GM12878 (cell line): ENCODE measurements at regions not wholly inside any gene's neighbourhood (a gene's known extent, or its start where the extent isn't known, plus 50 kb on each side); places are given as distances from the start of the nearest gene placed in this dataset.

Experiments used
- ATAC-seq: fragments of 200-7000 bp; cut with Tn5 transposase; 3 replicates; pipeline ENCODE4 v1.9.1; 2020; ENCODE audit warnings: mild to moderate bottlenecking, moderate library complexity
- BruUV-seq: library from RNA; stranded (reverse); fragments of 400-500 nt; replicated peaks from 2 replicates; lab custom pipeline; 2021; lab: Mats Ljungman, UMichigan
- CTCF ChIA-PET: fragments of 300-600 bp; sonication (Branson Sonifier 250); formaldehyde crosslinking; extraction: SDS; loops from one replicate; lab custom pipeline; 2021; ENCODE audit warnings: inconsistent platforms; lab: Yijun Ruan, JAX
- POLR2A ChIA-PET: fragments of 350-600 bp; formaldehyde crosslinking; extraction: SDS; loops from one replicate; lab custom pipeline; 2021; ENCODE audit warnings: inconsistent platforms; lab: Charles Lee
- RAD21 ChIA-PET: fragments of 300-600 bp; sonication (Branson Sonifier 250); formaldehyde crosslinking; loops from one replicate; lab custom pipeline; 2023; ENCODE audit warnings: antibody characterized with exemption; ENCODE audit not compliant: unreplicated experiment; lab: Charles Lee
- SMC1A ChIA-PET: fragments of 300-600 bp; sonication (Branson Sonifier 250); formaldehyde crosslinking; loops from one replicate; lab custom pipeline; 2023; ENCODE audit not compliant: unreplicated experiment, uncharacterized antibody; lab: Charles Lee
- DNase-seq: peaks from one replicate; pipeline ENCODE4 v3.0.0-alpha.2; 2011; ENCODE audit warnings: low read depth, low spot score
- FAIRE-seq: peaks from 3 replicates; lab custom pipeline; 2011; peaks lifted over from hg19 to GRCh38; lab: Jason Lieb, UNC
- H2AFZ ChIP-seq: 2 replicates; pipeline ENCODE4 v1.6.0; 2011; ENCODE audit warnings: low read depth, low read length, control low read depth; ENCODE audit not compliant: control insufficient read depth
- H3K27ac ChIP-seq: 2 replicates; pipeline ENCODE4 v1.5.1; 2011; ENCODE audit warnings: control low read depth; ENCODE audit not compliant: control insufficient read depth, insufficient read depth
- H3K27me3 ChIP-seq, 2 experiments: replicated peaks in 1 of 2; 2 replicates each; pipeline versions ENCODE4 v1.6.0 to v1.6.1; 2011; ENCODE audit warnings: low read length in 1 of 2; ENCODE audit not compliant: control insufficient read depth in 2 of 2, insufficient read depth in 2 of 2
- H3K36me3 ChIP-seq, 2 experiments: 2 replicates each; pipeline ENCODE4 v1.5.1; 2011; ENCODE audit warnings: low read length in 1 of 2; ENCODE audit not compliant: control insufficient read depth in 2 of 2, insufficient read depth in 2 of 2
- H3K4me1 ChIP-seq: 2 replicates; pipeline ENCODE4 v1.6.1; 2011; ENCODE audit warnings: mild to moderate bottlenecking, low read length, moderate library complexity, mixed read lengths; ENCODE audit not compliant: control insufficient read depth, insufficient read depth
- H3K4me2 ChIP-seq: 2 replicates; pipeline ENCODE4 v1.6.0; 2011; ENCODE audit warnings: control low read depth; ENCODE audit not compliant: control insufficient read depth, insufficient read depth
- H3K4me3 ChIP-seq: fragments of 200-600 bp; sonication (generic); 2 replicates; pipeline ENCODE4 v1.5.1; 2016
- H3K79me2 ChIP-seq: 2 replicates; pipeline ENCODE4 v1.6.0; 2011; ENCODE audit warnings: low read length; ENCODE audit not compliant: control insufficient read depth, insufficient read depth
- H3K9ac ChIP-seq: 2 replicates; pipeline ENCODE4 v1.8.0; 2011; ENCODE audit warnings: low read length, control low read depth, mixed read lengths; ENCODE audit not compliant: control insufficient read depth, insufficient read depth
- H3K9me3 ChIP-seq: replicated peaks from 3 replicates; pipeline ENCODE4 v1.5.1; 2011; ENCODE audit warnings: mild to moderate bottlenecking, low read length; ENCODE audit not compliant: control insufficient read depth, insufficient read depth
- H4K20me1 ChIP-seq: 2 replicates; pipeline ENCODE4 v1.6.0; 2011; ENCODE audit not compliant: control insufficient read depth, insufficient read depth
- ASH2L ChIP-seq: fragments of 300-600, 200-600 bp; sonication (generic); IDR thresholded peaks from 2 replicates; pipeline ENCODE4 v1.6.1; 2017; ENCODE audit warnings: low read depth, mild to moderate bottlenecking, borderline replicate concordance
- BCL11A ChIP-seq: IDR thresholded peaks from 2 replicates; pipeline ENCODE4 v1.6.1; 2011; ENCODE audit warnings: low read depth, low read length
- CBFB ChIP-seq: IDR thresholded peaks from 2 replicates; pipeline ENCODE4 v1.6.1; 2016; ENCODE audit warnings: antibody characterized with exemption, low read depth
- DPF2 ChIP-seq: fragments of 450-650 bp; IDR thresholded peaks from 2 replicates; pipeline ENCODE4 v1.6.1; 2017; ENCODE audit warnings: mild to moderate bottlenecking
- EZH2 ChIP-seq: IDR thresholded peaks from 2 replicates; pipeline ENCODE4 v1.6.1; 2012; ENCODE audit warnings: low read depth, mild to moderate bottlenecking, control low read depth, inconsistent platforms, low read length, borderline replicate concordance; ENCODE audit not compliant: control insufficient read depth
- FOS ChIP-seq: IDR thresholded peaks from 3 replicates; pipeline ENCODE4 v1.6.1; 2011; ENCODE audit warnings: borderline replicate concordance; ENCODE audit not compliant: insufficient read length; ENCODE audit errors: extremely low read depth
- HDAC2 ChIP-seq: fragments of 200-600 bp; sonication (generic); IDR thresholded peaks from 2 replicates; pipeline ENCODE4 v1.6.1; 2017
- JUNB ChIP-seq: IDR thresholded peaks from 2 replicates; pipeline ENCODE4 v1.6.1; 2016; ENCODE audit warnings: antibody characterized with exemption, mild to moderate bottlenecking
- NR2C2 ChIP-seq: IDR thresholded peaks from 2 replicates; pipeline ENCODE4 v1.6.1; 2011; ENCODE audit warnings: borderline replicate concordance, low read depth; ENCODE audit not compliant: control insufficient read depth, insufficient read length
- NR2F1 ChIP-seq: fragments of 450-650 bp; conservative IDR thresholded peaks from 2 replicates; pipeline ENCODE4 v1.6.1; 2017; ENCODE audit warnings: mild to moderate bottlenecking
- RAD51 ChIP-seq: fragments of 450-650 bp; IDR thresholded peaks from 2 replicates; pipeline ENCODE4 v1.6.1; 2016; ENCODE audit warnings: moderate library complexity, mild to moderate bottlenecking, inconsistent platforms
- RBBP5 ChIP-seq: fragments of 200-600 bp; sonication (generic); conservative IDR thresholded peaks from 2 replicates; pipeline ENCODE4 v1.6.1; 2016
- SMC3 ChIP-seq: IDR thresholded peaks from 2 replicates; pipeline ENCODE4 v1.6.1; 2011; ENCODE audit warnings: low read length, improper control_type of control experiment, borderline replicate concordance
- ZNF384 ChIP-seq: IDR thresholded peaks from 2 replicates; pipeline ENCODE4 v1.6.1; 2012; ENCODE audit warnings: low read depth, mild to moderate bottlenecking, low read length, improper control_type of control experiment, borderline replicate concordance
- WGBS: methylation state at CpG from one replicate; pipeline ENCODE4 v1.1.6; 2016; ENCODE audit warnings: low lambda C conversion rate; ENCODE audit not compliant: insufficient replicate concordance, insufficient coverage; ENCODE audit errors: missing lambda C conversion rate; 5-methylcytosine and 5-hydroxymethylcytosine counted together
- in situ Hi-C: fragments of 300-500 bp; cut with MboI; formaldehyde crosslinking; loops from 9 replicates; pipeline ENCODE4 v1.14.3; 2018; ENCODE audit warnings: mixed read lengths
- intact Hi-C: fragments of 100-400 bp; cut with micrococcal nuclease; formaldehyde crosslinking; loops from one replicate; pipeline ENCODE4 v1.14.2; 2022; ENCODE audit not compliant: unreplicated experiment
- TF ChIP-seq, protein P1 (sequence below): fragments of 450-650 bp; IDR thresholded peaks from 2 replicates; pipeline ENCODE4 v1.6.1; 2017; ENCODE audit warnings: antibody characterized with exemption, mild to moderate bottlenecking, moderate library complexity
- TF ChIP-seq, protein P2 (sequence below): fragments of 450-650 bp; IDR thresholded peaks from 2 replicates; pipeline ENCODE4 v1.6.1; 2018; ENCODE audit warnings: borderline replicate concordance, mild to moderate bottlenecking; ENCODE audit not compliant: partially characterized antibody
- TF ChIP-seq, protein P3 (sequence below): fragments of 450-650 bp; formaldehyde crosslinking; IDR thresholded peaks from 2 replicates; pipeline ENCODE4 v1.4.0; 2020; ENCODE audit warnings: mild to moderate bottlenecking, moderate library complexity

DNA sequence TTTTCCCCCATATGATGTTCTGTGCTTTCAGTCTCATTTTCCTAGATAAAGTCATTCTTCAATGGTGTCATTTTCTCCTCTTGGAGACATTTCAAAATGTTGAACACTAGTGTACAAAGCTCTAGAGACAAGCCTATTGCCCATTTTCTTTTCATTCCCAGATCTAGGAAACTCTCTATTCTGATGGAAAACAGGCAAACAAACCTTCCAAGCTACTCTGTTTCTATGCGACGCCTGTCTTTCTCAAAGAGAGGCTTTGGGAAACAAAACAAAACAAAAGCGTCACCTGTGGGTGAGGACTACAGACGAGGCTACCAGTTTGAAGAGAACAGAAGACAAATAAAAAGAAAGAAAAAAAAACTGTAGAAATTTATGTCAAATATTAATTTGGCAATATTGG lies 311.0 kb downstream of the CBLN2 start:
- BruUV-seq = no TSS peak
- H3K79me2 ChIP-seq = no peaks in the 10 kb centered on the region
- no peaks in the 10 kb centered on the region for H3K4me1 ChIP-seq
- no peak overlapping the region for H3K4me2 ChIP-seq
- POLR2A ChIA-PET = interaction anchor here (1.2 kb wide), 1 partner anchor 10 kb away, joined by 3 read pairs; no protein-coding TSS in a partner anchor
- ATAC-seq (no peak), DNase-seq (no peak), FAIRE-seq (no peak)
- no peak overlapping the region for H3K9ac ChIP-seq
- no peak overlapping the region for H3K27ac ChIP-seq
- H3K27me3 ChIP-seq = no peaks in the 10 kb centered on the region
- no peak overlapping the region for H3K4me3 ChIP-seq
- CTCF ChIA-PET = interaction anchor here (0.7 to 1.9 kb wide), 5 partner anchors 9 to 296 kb away, joined by 3 to 8 read pairs (median 5); no protein-coding TSS in a partner anchor
- no peaks in the 10 kb centered on the region for H4K20me1 ChIP-seq
- 61% methylated on average over 4 of the region's 4 CpGs for WGBS
- RAD21 ChIA-PET = interaction anchor here (1.2 kb wide), 1 partner anchor 12 kb away, joined by 3 read pairs; no protein-coding TSS in a partner anchor
- intact Hi-C loops = no loop called here
- SMC1A ChIA-PET = interaction anchor here (0.6 to 1.3 kb wide), 7 partner anchors 10 to 144 kb away, joined by 3 to 5 read pairs (median 3); no protein-coding TSS in a partner anchor
- H3K36me3 ChIP-seq = no peaks in the 10 kb centered on the region
- in situ Hi-C loops = no loop called here
- no peak overlapping the region for H2AFZ ChIP-seq
- no peaks in the 10 kb centered on the region; the same call in 2 of the 3 replicates for H3K9me3 ChIP-seq
- TF ChIP-seq NR2F1 (no peak), SMC3 (no peak), CBFB (no peak), RAD51 (no peak), ZNF384 (no peak), NR2C2 (no peak), BCL11A (no peak), HDAC2 (no peak), FOS (no peak), ASH2L (no peak), DPF2 (no peak), EZH2 (no peak), JUNB (no peak), RBBP5 (no peak)
- TF ChIP-seq, protein P1, sequence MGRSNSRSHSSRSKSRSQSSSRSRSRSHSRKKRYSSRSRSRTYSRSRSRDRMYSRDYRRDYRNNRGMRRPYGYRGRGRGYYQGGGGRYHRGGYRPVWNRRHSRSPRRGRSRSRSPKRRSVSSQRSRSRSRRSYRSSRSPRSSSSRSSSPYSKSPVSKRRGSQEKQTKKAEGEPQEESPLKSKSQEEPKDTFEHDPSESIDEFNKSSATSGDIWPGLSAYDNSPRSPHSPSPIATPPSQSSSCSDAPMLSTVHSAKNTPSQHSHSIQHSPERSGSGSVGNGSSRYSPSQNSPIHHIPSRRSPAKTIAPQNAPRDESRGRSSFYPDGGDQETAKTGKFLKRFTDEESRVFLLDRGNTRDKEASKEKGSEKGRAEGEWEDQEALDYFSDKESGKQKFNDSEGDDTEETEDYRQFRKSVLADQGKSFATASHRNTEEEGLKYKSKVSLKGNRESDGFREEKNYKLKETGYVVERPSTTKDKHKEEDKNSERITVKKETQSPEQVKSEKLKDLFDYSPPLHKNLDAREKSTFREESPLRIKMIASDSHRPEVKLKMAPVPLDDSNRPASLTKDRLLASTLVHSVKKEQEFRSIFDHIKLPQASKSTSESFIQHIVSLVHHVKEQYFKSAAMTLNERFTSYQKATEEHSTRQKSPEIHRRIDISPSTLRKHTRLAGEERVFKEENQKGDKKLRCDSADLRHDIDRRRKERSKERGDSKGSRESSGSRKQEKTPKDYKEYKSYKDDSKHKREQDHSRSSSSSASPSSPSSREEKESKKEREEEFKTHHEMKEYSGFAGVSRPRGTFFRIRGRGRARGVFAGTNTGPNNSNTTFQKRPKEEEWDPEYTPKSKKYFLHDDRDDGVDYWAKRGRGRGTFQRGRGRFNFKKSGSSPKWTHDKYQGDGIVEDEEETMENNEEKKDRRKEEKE = no peak
- TF ChIP-seq, protein P2, sequence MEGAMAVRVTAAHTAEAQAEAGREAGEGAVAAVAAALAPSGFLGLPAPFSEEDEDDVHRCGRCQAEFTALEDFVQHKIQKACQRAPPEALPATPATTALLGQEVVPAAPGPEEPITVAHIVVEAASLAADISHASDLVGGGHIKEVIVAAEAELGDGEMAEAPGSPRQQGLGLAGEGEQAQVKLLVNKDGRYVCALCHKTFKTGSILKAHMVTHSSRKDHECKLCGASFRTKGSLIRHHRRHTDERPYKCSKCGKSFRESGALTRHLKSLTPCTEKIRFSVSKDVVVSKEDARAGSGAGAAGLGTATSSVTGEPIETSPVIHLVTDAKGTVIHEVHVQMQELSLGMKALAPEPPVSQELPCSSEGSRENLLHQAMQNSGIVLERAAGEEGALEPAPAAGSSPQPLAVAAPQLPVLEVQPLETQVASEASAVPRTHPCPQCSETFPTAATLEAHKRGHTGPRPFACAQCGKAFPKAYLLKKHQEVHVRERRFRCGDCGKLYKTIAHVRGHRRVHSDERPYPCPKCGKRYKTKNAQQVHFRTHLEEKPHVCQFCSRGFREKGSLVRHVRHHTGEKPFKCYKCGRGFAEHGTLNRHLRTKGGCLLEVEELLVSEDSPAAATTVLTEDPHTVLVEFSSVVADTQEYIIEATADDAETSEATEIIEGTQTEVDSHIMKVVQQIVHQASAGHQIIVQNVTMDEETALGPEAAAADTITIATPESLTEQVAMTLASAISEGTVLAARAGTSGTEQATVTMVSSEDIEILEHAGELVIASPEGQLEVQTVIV = no peak
- TF ChIP-seq, protein P3, sequence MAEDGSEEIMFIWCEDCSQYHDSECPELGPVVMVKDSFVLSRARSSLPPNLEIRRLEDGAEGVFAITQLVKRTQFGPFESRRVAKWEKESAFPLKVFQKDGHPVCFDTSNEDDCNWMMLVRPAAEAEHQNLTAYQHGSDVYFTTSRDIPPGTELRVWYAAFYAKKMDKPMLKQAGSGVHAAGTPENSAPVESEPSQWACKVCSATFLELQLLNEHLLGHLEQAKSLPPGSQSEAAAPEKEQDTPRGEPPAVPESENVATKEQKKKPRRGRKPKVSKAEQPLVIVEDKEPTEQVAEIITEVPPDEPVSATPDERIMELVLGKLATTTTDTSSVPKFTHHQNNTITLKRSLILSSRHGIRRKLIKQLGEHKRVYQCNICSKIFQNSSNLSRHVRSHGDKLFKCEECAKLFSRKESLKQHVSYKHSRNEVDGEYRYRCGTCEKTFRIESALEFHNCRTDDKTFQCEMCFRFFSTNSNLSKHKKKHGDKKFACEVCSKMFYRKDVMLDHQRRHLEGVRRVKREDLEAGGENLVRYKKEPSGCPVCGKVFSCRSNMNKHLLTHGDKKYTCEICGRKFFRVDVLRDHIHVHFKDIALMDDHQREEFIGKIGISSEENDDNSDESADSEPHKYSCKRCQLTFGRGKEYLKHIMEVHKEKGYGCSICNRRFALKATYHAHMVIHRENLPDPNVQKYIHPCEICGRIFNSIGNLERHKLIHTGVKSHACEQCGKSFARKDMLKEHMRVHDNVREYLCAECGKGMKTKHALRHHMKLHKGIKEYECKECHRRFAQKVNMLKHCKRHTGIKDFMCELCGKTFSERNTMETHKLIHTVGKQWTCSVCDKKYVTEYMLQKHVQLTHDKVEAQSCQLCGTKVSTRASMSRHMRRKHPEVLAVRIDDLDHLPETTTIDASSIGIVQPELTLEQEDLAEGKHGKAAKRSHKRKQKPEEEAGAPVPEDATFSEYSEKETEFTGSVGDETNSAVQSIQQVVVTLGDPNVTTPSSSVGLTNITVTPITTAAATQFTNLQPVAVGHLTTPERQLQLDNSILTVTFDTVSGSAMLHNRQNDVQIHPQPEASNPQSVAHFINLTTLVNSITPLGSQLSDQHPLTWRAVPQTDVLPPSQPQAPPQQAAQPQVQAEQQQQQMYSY (CRISPR knock-in tag) = no peak
